K562 (cell line): ENCODE measurements at regions not wholly inside any gene's neighbourhood (a gene's known extent, or its start where the extent isn't known, plus 50 kb on each side); places are given as distances from the start of the nearest gene placed in this dataset.
A peak's percentile ranks its signal among the peaks of the same experiment; 100 is the strongest.

ENCODE experiments used
- ATAC-seq: fragments of 200-7000 bp; cut with Tn5 transposase; 3 replicates; pipeline ENCODE4 v1.9.1; 2020; ENCODE audit warnings: moderate library complexity
- BruUV-seq: library from RNA; stranded (reverse); fragments of 400-500 nt; replicated peaks from 2 replicates; lab custom pipeline; 2021; lab: Mats Ljungman, UMichigan
- CTCF ChIA-PET: fragments of 300-600 bp; formaldehyde crosslinking; extraction: SDS; loops from one replicate; lab custom pipeline; 2021; ENCODE audit warnings: low intra/inter-chr PET ratio; lab: Yijun Ruan, JAX
- POLR2A ChIA-PET: fragments of 300-600, 350-650 bp; sonication (Branson Sonifier 250); formaldehyde crosslinking; extraction: SDS; loops from one replicate; lab custom pipeline; 2021; ENCODE audit warnings: antibody characterized with exemption, inconsistent platforms; lab: Yijun Ruan, JAX
- DNase-seq, 4 experiments: peaks; one replicate each; pipeline versions ENCODE4 v3.0.0 to v3.0.0-alpha.2; 2011 to 2018; ENCODE audit warnings: low spot score in 3 of 4, mixed read lengths in 3 of 4; ENCODE audit errors: extremely low read depth in 1 of 4
- FAIRE-seq: peaks from 2 replicates; lab custom pipeline; 2011; peaks lifted over from hg19 to GRCh38; lab: Jason Lieb, UNC
- H2AFZ ChIP-seq: 2 replicates; pipeline ENCODE4 v1.6.0; 2011; ENCODE audit warnings: low read depth, low read length, control low read depth, inconsistent platforms
- H3K27ac ChIP-seq: fragments of 200-600 bp; 3 replicates; pipeline ENCODE4 v1.8.0; 2011; ENCODE audit warnings: low read depth, mild to moderate bottlenecking, control low read depth, inconsistent platforms, low read length, moderate library complexity, mixed read lengths; ENCODE audit errors: extremely low read depth
- H3K27me3 ChIP-seq, 2 experiments: fragments of 300-600 bp in 1 of 2; 2 replicates in 1 of 2; 3 replicates in 1 of 2; pipeline versions ENCODE4 v1.6.0 to v1.8.0; 2011; ENCODE audit warnings: inconsistent platforms in 2 of 2, low read length in 2 of 2, mild to moderate bottlenecking in 1 of 2, mixed read lengths in 1 of 2, moderate library complexity in 1 of 2; ENCODE audit not compliant: control insufficient read depth in 2 of 2, insufficient read depth in 2 of 2
- H3K36me3 ChIP-seq: fragments of 300-600 bp; 3 replicates; pipeline ENCODE4 v1.8.0; 2011; ENCODE audit warnings: mild to moderate bottlenecking, low read length, inconsistent platforms; ENCODE audit not compliant: control insufficient read depth, insufficient read depth
- H3K4me1 ChIP-seq, 2 experiments: fragments of 200-600 bp in 1 of 2; replicated peaks in 1 of 2; 2 replicates in 1 of 2; 3 replicates in 1 of 2; pipeline versions ENCODE4 v1.5.1 to v1.8.0; 2011; ENCODE audit warnings: inconsistent platforms in 2 of 2, low read length in 2 of 2, mild to moderate bottlenecking in 1 of 2, mixed read lengths in 1 of 2, moderate library complexity in 1 of 2; ENCODE audit not compliant: control insufficient read depth in 2 of 2, insufficient read depth in 2 of 2
- H3K4me2 ChIP-seq: 2 replicates; pipeline ENCODE4 v1.6.1; 2011; ENCODE audit warnings: low read length, control low read depth, inconsistent platforms, mixed read lengths; ENCODE audit not compliant: insufficient read depth
- H3K4me3 ChIP-seq: fragments of 200-600 bp; sonication (generic), shearing (Covaris generic); 2 replicates; pipeline ENCODE4 v1.5.1; 2016; ENCODE audit warnings: control low read depth, inconsistent platforms
- H3K79me2 ChIP-seq: fragments of 200-600 bp; 3 replicates; pipeline ENCODE4 v1.8.0; 2011; ENCODE audit warnings: low read length, inconsistent platforms; ENCODE audit not compliant: control insufficient read depth, insufficient read depth
- H3K9ac ChIP-seq, 2 experiments: 2 replicates each; pipeline versions ENCODE4 v1.6.0 to v1.6.1; 2011; ENCODE audit warnings: low read depth in 2 of 2, low read length in 2 of 2, control low read depth in 1 of 2, inconsistent platforms in 1 of 2, mild to moderate bottlenecking in 1 of 2, mixed read lengths in 1 of 2; ENCODE audit not compliant: insufficient read depth in 1 of 2
- H3K9me1 ChIP-seq: one replicate; pipeline ENCODE4 v1.6.0; 2011; ENCODE audit warnings: inconsistent platforms, mild to moderate bottlenecking, low read length, moderate library complexity; ENCODE audit not compliant: control insufficient read depth, insufficient read depth
- H3K9me3 ChIP-seq: replicated peaks from 2 replicates; pipeline ENCODE4 v1.5.1; 2011; ENCODE audit warnings: low read depth, low read length, inconsistent platforms; ENCODE audit not compliant: control insufficient read depth, insufficient read depth
- H4K20me1 ChIP-seq: replicated peaks from 2 replicates; pipeline ENCODE4 v1.6.1; 2011; ENCODE audit warnings: low read length, inconsistent platforms, mixed read lengths; ENCODE audit not compliant: control insufficient read depth, insufficient read depth
- CTCF ChIP-seq, 3 experiments: IDR thresholded peaks in 2 of 3; conservative IDR thresholded peaks in 1 of 3; 2 replicates each; pipeline ENCODE4 v1.5.1; 2011 to 2012; ENCODE audit warnings: low read length in 3 of 3, mild to moderate bottlenecking in 3 of 3, control low read depth in 2 of 3, improper control_type of control experiment in 1 of 3, inconsistent platforms in 1 of 3, low read depth in 1 of 3, mixed read lengths in 1 of 3, moderate library complexity in 1 of 3; ENCODE audit not compliant: insufficient read depth in 2 of 3
- FIP1L1 ChIP-seq: fragments of 200-400 bp; formaldehyde crosslinking; IDR thresholded peaks from 2 replicates; pipeline ENCODE4 v1.6.1; 2018; ENCODE audit warnings: mild to moderate bottlenecking, low read depth, low read length; ENCODE audit not compliant: poor library complexity, severe bottlenecking
- MED1 ChIP-seq: sonication (generic); formaldehyde crosslinking; IDR thresholded peaks from 2 replicates; pipeline ENCODE4 v1.8.1; 2023; ENCODE audit warnings: missing genetic modification reagents, borderline replicate concordance
- NR1H2 ChIP-seq: sonication (generic); formaldehyde crosslinking; IDR thresholded peaks from 2 replicates; pipeline ENCODE4 v1.4.0; 2020; ENCODE audit warnings: mild to moderate bottlenecking, missing genetic modification reagents
- SMARCA4 ChIP-seq: fragments of 450-650 bp; IDR thresholded peaks from 2 replicates; pipeline ENCODE4 v1.6.1; 2016
- SNRNP70 ChIP-seq: fragments of 200-400 bp; formaldehyde crosslinking; optimal IDR thresholded peaks from 2 replicates; pipeline ENCODE3; 2017; ENCODE audit warnings: low read depth, low read length
- TEAD4 ChIP-seq, 2 experiments: sonication (generic) in 1 of 2; formaldehyde crosslinking in 1 of 2; IDR thresholded peaks; 2 replicates each; pipeline versions ENCODE4 v1.6.1 to v1.8.0; 2012 to 2022; ENCODE audit warnings: borderline replicate concordance in 1 of 2, inconsistent platforms in 1 of 2, low read length in 1 of 2, mild to moderate bottlenecking in 1 of 2, missing genetic modification reagents in 1 of 2
- ZBTB8A ChIP-seq: fragments of 450-650 bp; IDR thresholded peaks from 2 replicates; pipeline ENCODE4 v1.6.1; 2018; ENCODE audit warnings: mild to moderate bottlenecking, moderate library complexity; ENCODE audit not compliant: partially characterized antibody
- WGBS: fragments of 100-300 bp; shearing (Covaris generic); methylation state at CpG from one replicate; pipeline ENCODE4 v1.1.6; 2016; ENCODE audit warnings: low coverage, mixed read lengths; ENCODE audit not compliant: insufficient coverage; ENCODE audit errors: missing lambda C conversion rate; 5-methylcytosine and 5-hydroxymethylcytosine counted together
- in situ Hi-C: fragments of 300-500 bp; cut with MboI; formaldehyde crosslinking; loops from 4 replicates; pipeline ENCODE4 v1.15.0; 2018; ENCODE audit warnings: inconsistent platforms, mixed read lengths
- intact Hi-C: fragments of 100-400 bp; cut with micrococcal nuclease; formaldehyde crosslinking; loops from 2 replicates; pipeline ENCODE4 v1.14.2; 2022
- TF ChIP-seq, protein P1 (sequence below), 3 experiments: fragments of 200-800 bp in 1 of 3; sonication (Bioruptor generic) in 1 of 3; sonication (generic) in 1 of 3; formaldehyde crosslinking in 1 of 3; IDR thresholded peaks; 2 replicates each; pipeline versions ENCODE4 v1.6.1 to v1.8.0; 2016 to 2022; ENCODE audit warnings: mild to moderate bottlenecking in 2 of 3, missing compliant biosample characterization in 2 of 3, missing genetic modification characterization in 2 of 3, missing genetic modification reagents in 1 of 3
- TF ChIP-seq, protein P2 (sequence below), 2 experiments: fragments of 450-650 bp in 1 of 2; sonication (generic) in 1 of 2; formaldehyde crosslinking; conservative IDR thresholded peaks; 2 replicates each; pipeline versions ENCODE4 v1.4.0 to v1.8.1; 2020 to 2022; ENCODE audit warnings: mild to moderate bottlenecking in 1 of 2, missing genetic modification reagents in 1 of 2
- TF ChIP-seq, protein P3 (sequence below): fragments of 250-450 bp; sonication (Bioruptor Pico); IDR thresholded peaks from 2 replicates; pipeline ENCODE4 v1.5.0; 2021; ENCODE audit warnings: mild to moderate bottlenecking, moderate library complexity

GRCh38 chr6:912871-913835, 220.2 kb upstream of the EXOC2 start:
- POLR2A ChIA-PET: no interaction called here
- no peaks in the 10 kb centered on the region for H3K9me3 ChIP-seq
- no peaks in the 10 kb centered on the region for H3K9me1 ChIP-seq
- WGBS: 3% methylated on average over 16 of the region's 16 CpGs
- intact Hi-C loops (no loop called here), in situ Hi-C loops (no loop called here)
- H3K27me3 ChIP-seq: no peaks in the 10 kb centered on the region; a peak in 1 of 5 replicates
- H2AFZ ChIP-seq: no peak overlapping the region
- H3K27ac ChIP-seq: no peak overlapping the region
- no TSS peak for BruUV-seq
- H3K36me3 ChIP-seq: no peaks in the 10 kb centered on the region
- ATAC-seq (peak; percentile 76), DNase-seq (peak; percentile 16 to 33 (median 26)), FAIRE-seq (no peak)
- no peak overlapping the region for H3K4me2 ChIP-seq
- no peaks in the 10 kb centered on the region for H3K79me2 ChIP-seq
- no peak overlapping the region for H3K4me3 ChIP-seq
- H3K4me1 ChIP-seq: no peaks in the 10 kb centered on the region
- CTCF ChIA-PET: no interaction called here
- H3K9ac ChIP-seq: no peak overlapping the region
- no peaks in the 10 kb centered on the region for H4K20me1 ChIP-seq
- TF ChIP-seq SNRNP70 (no peak), ZBTB8A (no peak), SMARCA4 (no peak), NR1H2 (CRISPR knock-in tag) (no peak), MED1 (no peak), FIP1L1 (no peak), TEAD4 (IDR thresholded peaks at IDR 0.05; ENCODE audit: low read length) (no peak), TEAD4 (CRISPR knock-in tag; IDR thresholded peaks at IDR 0.05; ENCODE audit: borderline replicate concordance) (no peak), CTCF (IDR thresholded peaks at IDR 0.05 in 2 of 3, conservative IDR thresholded peaks at IDR 0.05 in 1 of 3; ENCODE audit: insufficient read depth in 2 of 3, low read depth in 1 of 3, low read length in 3 of 3) (peak; percentile 23 to 36 (median 23); a peak in 3 of 6 replicates)
- TF ChIP-seq, protein P1, sequence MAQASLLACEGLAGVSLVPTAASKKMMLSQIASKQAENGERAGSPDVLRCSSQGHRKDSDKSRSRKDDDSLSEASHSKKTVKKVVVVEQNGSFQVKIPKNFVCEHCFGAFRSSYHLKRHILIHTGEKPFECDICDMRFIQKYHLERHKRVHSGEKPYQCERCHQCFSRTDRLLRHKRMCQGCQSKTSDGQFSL (CRISPR knock-in tag; IDR thresholded peaks at IDR 0.05): no peak
- TF ChIP-seq, protein P1 (tag; IDR thresholded peaks at IDR 0.05): no peak
- TF ChIP-seq, protein P2, sequence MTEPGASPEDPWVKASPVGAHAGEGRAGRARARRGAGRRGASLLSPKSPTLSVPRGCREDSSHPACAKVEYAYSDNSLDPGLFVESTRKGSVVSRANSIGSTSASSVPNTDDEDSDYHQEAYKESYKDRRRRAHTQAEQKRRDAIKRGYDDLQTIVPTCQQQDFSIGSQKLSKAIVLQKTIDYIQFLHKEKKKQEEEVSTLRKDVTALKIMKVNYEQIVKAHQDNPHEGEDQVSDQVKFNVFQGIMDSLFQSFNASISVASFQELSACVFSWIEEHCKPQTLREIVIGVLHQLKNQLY (CRISPR knock-in tag; conservative IDR thresholded peaks at IDR 0.05): no peak
- TF ChIP-seq, protein P3, sequence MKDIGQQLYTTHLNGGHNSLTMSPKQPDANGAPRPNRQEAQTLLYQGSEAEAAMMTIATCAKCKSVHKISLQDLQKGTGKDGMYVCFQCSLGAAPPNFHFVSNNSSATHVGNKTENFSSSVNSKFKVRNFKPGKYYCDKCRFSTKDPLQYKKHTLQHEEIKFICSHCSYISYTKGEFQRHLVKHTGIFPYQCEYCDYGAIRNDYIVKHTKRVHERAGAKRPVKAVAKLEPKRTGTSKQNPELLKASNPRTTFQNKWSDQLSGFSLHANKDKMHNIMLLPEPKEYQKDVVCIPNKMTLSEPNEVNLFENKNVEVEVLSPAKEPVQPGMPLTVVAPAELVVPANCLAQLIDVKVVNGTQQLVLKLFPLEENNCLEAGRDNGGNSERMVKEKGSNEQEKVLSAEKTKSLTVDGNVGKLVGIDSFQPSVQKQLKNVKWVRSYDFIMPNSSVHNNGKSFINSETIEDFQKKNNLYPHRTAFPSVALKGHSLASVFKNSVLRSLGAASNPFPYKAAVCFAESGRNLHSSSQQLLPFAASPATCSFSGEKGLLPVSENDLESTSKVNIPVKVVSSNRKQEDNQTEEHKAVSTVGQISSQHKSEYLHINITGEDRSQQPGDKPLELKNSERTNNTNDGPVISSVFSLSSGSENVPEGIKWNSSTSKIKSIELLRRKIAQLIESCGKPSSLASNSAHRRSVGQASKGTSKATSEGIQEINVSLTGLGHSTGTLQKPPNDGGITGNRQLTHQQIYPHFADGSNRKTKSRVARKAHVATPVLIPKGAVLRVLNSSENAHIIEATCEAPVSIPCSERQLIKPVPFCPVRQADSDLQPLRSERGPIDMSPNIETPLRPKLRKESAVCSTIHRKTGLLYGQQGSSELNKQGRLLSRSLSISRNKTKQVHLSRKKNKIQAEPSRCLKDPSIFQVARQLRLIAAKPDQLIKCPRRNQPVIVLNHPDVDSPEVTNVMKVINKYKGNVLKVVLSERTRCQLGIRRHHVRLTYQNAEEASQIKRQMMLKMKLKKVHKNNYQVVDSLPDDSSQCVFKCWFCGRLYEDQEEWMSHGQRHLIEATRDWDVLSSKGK (CRISPR knock-in tag): no peak
